H1 (cell line): ENCODE measurements at regions not wholly inside any gene's neighbourhood (a gene's known extent, or its start where the extent isn't known, plus 50 kb on each side); places are given as distances from the start of the nearest gene placed in this dataset.

Experiments
- BCL11A ChIP-seq, 2 experiments: IDR thresholded peaks; one replicate each; pipeline ENCODE4 v1.6.1; 2011; ENCODE audit warnings: low read depth in 2 of 2, low read length in 2 of 2, mild to moderate bottlenecking in 2 of 2
- YY1 ChIP-seq: IDR thresholded peaks from 2 replicates; pipeline ENCODE4 v1.6.1; 2011; ENCODE audit warnings: low read depth, mild to moderate bottlenecking, low read length

DNA sequence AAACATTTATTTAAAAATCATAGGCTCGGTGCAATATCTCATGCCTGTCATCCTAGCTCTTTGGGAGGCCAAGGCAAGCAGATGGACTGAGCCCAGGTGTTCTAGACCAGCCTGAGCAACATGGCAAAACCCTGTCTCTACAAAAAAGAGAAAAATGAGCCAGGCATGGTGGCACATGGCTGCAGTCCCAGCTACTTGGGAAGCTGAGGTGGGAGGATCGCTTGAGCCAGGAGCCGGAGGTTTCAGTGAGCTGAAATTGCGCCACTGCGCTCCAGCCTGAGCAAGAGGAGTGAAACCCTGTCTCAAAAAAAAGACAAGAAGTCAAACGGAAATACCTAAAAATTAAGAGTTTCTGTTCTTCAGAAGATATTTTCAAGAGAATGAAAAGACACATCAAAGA, 122.3 kb downstream of the RSL24D1 start:
- TF ChIP-seq YY1 (no peak), BCL11A (IDR thresholded peaks at IDR 0.05; ENCODE audit: low read depth in 2 of 2, low read length in 2 of 2) (no peak)
